Lung (tissue), 11 donors: ENCODE measurements at regions not wholly inside any gene's neighbourhood (a gene's known extent, or its start where the extent isn't known, plus 50 kb on each side); places are given as distances from the start of the nearest gene placed in this dataset.
"Not testable (repeated sequence)": the region's sequence is repeated elsewhere in the genome, so short reads cannot be mapped to it uniquely, and the experiment has no call there.

Experiments
- ATAC-seq: fragments of 200-7000 bp; cut with Tn5 transposase; one replicate; pipeline ENCODE4 v1.9.1; 2020; ENCODE audit warnings: moderate number of reproducible peaks; ENCODE audit not compliant: insufficient read depth, low FRiP score
- DNase-seq, 3 donors: peaks; one replicate each; pipeline ENCODE4 v3.0.0-alpha.2; 2013 to 2017
- H3K27ac ChIP-seq, 2 donors: one replicate each; pipeline ENCODE4 v1.5.1; 2013; ENCODE audit warnings: mild to moderate bottlenecking in 2 of 2, moderate library complexity in 2 of 2, control low read depth in 1 of 2, inconsistent platforms in 1 of 2, low read depth in 1 of 2, low read length in 1 of 2
- H3K27me3 ChIP-seq, 3 donors: one replicate each; pipeline ENCODE4 v1.5.1; 2013; ENCODE audit warnings: low read length in 2 of 3; ENCODE audit not compliant: control insufficient read depth in 3 of 3, insufficient read depth in 3 of 3
- H3K36me3 ChIP-seq, 4 donors: one replicate each; pipeline ENCODE4 v1.5.1; 2013; ENCODE audit warnings: low read length in 4 of 4, mild to moderate bottlenecking in 1 of 4, moderate library complexity in 1 of 4; ENCODE audit not compliant: control insufficient read depth in 4 of 4, insufficient read depth in 4 of 4
- H3K4me1 ChIP-seq, 5 donors: one replicate each; pipeline ENCODE4 v1.5.1; 2013; ENCODE audit warnings: low read length in 5 of 5, mild to moderate bottlenecking in 2 of 5, moderate library complexity in 1 of 5; ENCODE audit not compliant: control insufficient read depth in 5 of 5, insufficient read depth in 5 of 5
- H3K4me3 ChIP-seq: one replicate; pipeline ENCODE4 v1.5.1; 2013; ENCODE audit warnings: mild to moderate bottlenecking, control low read depth, moderate library complexity
- H3K9ac ChIP-seq, 2 donors: one replicate each; pipeline ENCODE4 v1.5.1; 2013; ENCODE audit warnings: low read length in 2 of 2, control low read depth in 1 of 2; ENCODE audit not compliant: insufficient read depth in 1 of 2
- H3K9me3 ChIP-seq, 4 donors: one replicate each; pipeline ENCODE4 v1.5.1; 2013; ENCODE audit warnings: low read length in 3 of 4, mild to moderate bottlenecking in 1 of 4, moderate library complexity in 1 of 4; ENCODE audit not compliant: control insufficient read depth in 4 of 4, insufficient read depth in 3 of 4
- WGBS, 2 donors: extraction: QIAGEN DNeasy Blood & Tissue Kit; methylation state at CpG; one replicate each; pipeline ENCODE4 v1.1.7; 2013; 5-methylcytosine and 5-hydroxymethylcytosine counted together
- TF ChIP-seq, protein P1 (sequence below): IDR thresholded peaks from 2 replicates; pipeline ENCODE4 v1.5.1; 2012; ENCODE audit warnings: mild to moderate bottlenecking; ENCODE audit errors: control extremely low read depth, extremely low read depth
- donor health status: control.
- donor health status: control.
- donor health status: Bipolar disorder and iron deficiency.
- donor health status: healthy.
- donor health status: DM: yes; HTN: yes; CAD: no.

DNA sequence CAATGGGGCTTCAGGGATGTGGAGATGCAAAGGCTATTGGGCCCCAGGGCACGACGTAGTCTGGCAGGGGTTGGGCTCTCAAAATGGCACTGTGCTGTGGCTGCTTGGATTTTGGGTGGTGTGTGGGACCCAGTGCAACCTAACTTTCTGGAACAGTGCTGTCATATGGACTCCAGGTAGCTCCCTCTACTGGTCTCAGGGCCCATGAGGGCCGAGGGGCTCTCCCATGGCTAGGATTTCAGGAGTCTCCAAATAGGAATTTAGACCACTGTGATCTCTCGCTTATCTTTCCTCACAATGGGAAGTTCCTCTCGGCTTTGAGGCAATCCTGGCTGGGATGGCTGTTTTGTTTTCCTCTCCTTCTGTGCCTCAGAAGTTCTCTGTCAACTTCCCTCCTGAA lies 68.2 kb upstream of the MUCL1 start:
- Histone ChIP-seq H3K9ac (no peak overlapping the region), H3K36me3 (no peaks in the 10 kb centered on the region), H3K9me3 (peaks cover 0 to 10% (median 1%) of the 10 kb centered on the region in 4 donors), H3K27me3 (no peaks in the 10 kb centered on the region), H3K4me3 (no peak overlapping the region), H3K27ac (no peak overlapping the region), H3K4me1 (no peaks in the 10 kb centered on the region)
- ATAC-seq (no peak), DNase-seq (no peak)
- 73 to 75% methylated on average over 5 of the region's 5 CpGs for WGBS, 2 donors
- TF ChIP-seq, protein P1, sequence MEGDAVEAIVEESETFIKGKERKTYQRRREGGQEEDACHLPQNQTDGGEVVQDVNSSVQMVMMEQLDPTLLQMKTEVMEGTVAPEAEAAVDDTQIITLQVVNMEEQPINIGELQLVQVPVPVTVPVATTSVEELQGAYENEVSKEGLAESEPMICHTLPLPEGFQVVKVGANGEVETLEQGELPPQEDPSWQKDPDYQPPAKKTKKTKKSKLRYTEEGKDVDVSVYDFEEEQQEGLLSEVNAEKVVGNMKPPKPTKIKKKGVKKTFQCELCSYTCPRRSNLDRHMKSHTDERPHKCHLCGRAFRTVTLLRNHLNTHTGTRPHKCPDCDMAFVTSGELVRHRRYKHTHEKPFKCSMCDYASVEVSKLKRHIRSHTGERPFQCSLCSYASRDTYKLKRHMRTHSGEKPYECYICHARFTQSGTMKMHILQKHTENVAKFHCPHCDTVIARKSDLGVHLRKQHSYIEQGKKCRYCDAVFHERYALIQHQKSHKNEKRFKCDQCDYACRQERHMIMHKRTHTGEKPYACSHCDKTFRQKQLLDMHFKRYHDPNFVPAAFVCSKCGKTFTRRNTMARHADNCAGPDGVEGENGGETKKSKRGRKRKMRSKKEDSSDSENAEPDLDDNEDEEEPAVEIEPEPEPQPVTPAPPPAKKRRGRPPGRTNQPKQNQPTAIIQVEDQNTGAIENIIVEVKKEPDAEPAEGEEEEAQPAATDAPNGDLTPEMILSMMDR = no peak

DNA sequence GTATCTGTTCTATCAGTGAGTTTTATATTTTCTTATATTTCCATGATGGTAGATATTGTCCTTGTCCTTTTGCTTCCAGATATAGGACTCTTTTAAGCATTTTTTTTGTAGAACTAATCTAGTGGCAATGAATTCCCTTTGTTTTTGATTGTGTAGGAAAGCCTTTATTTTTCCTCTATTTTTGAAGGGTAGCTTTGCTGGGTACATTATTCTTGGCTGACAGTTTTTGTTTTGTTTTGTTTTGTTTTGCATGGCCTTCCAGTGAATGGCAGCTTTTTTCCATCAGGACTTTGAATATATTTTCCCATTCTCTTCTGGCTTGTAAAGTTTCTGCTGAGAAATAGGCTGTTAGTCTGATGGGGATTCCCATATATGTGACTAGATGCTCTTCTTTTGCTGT lies 70.2 kb upstream of the MUCL1 start:
- peaks cover 0 to 10% (median 1%) of the 10 kb centered on the region in 4 donors for H3K9me3 ChIP-seq
- H3K36me3 ChIP-seq = no peaks in the 10 kb centered on the region
- no peaks in the 10 kb centered on the region for H3K4me1 ChIP-seq
- H3K4me3 ChIP-seq = no peak overlapping the region
- H3K27me3 ChIP-seq = no peaks in the 10 kb centered on the region
- no peak overlapping the region for H3K9ac ChIP-seq
- ATAC-seq (no peak), DNase-seq (no peak)
- TF ChIP-seq, protein P1 = no peak
- H3K27ac ChIP-seq = no peak overlapping the region

DNA sequence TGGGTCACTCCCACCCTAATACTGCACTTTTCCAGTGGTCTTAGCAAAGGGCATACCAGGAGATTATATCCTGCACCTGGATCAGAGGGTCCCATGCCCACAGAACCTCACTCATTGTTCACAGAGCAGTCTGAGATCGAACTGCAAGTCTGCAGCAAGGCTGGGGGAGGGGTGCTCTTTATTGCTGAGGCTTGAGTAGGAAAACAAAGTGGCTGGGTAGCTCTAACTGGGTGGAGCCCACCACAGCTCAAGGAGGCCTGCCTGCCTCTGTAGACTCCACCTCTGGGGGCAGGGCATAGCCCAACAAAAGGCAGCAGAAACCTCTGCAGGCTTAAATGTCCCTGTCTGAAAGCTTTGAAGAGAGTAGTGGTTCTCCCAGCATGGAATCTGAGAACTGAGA lies 77.3 kb upstream of the MUCL1 start:
- H3K27me3 ChIP-seq, H3K4me1 ChIP-seq, H3K36me3 ChIP-seq, ATAC-seq, H3K4me3 ChIP-seq, H3K27ac ChIP-seq, DNase-seq, H3K9ac ChIP-seq, H3K9me3 ChIP-seq: not testable (repeated sequence)
- WGBS, 2 donors = 56 to 74% methylated on average over 1 of the region's 1 CpG

DNA sequence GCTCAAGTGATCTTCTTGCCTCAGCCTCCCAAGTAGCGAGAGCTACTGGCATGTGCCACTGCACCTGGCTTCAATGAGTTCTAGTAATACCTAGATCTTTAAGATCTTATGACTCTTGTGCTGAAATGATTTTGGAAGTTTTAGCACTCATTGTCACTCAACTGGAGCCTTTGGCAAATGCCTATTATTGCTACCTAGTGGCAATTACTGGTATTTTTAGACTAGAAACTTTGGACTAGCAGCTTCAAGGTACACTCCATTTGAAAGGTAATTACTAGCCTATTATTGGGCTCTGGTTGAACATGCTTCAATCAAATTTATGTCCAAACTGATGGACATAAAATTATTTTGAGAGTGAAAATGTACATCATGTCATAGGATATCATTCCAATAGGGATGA lies 80.7 kb upstream of the MUCL1 start:
- DNase-seq = no peak
- Histone ChIP-seq H3K9ac (no peak overlapping the region), H3K36me3 (no peaks in the 10 kb centered on the region), H3K4me3 (no peak overlapping the region), H3K9me3 (no peaks in the 10 kb centered on the region), H3K4me1 (no peaks in the 10 kb centered on the region), H3K27me3 (no peaks in the 10 kb centered on the region), H3K27ac (no peak overlapping the region)
- TF ChIP-seq, protein P1 = no peak
- 94 to 100% methylated on average over 1 of the region's 1 CpG for WGBS, 2 donors
- no peak for ATAC-seq
